H1 (cell line): ENCODE measurements at regions not wholly inside any gene's neighbourhood (a gene's known extent, or its start where the extent isn't known, plus 50 kb on each side); places are given as distances from the start of the nearest gene placed in this dataset.

Experiments
- CHD2 ChIP-seq: IDR thresholded peaks from 2 replicates; pipeline ENCODE4 v1.6.1; 2012; ENCODE audit warnings: low read length, improper control_type of control experiment
- CREB1 ChIP-seq: IDR thresholded peaks from 2 replicates; pipeline ENCODE4 v1.6.1; 2012; ENCODE audit warnings: inconsistent platforms
- EZH2 ChIP-seq: fragments of 200-600 bp; sonication (generic); IDR thresholded peaks from 2 replicates; pipeline ENCODE4 v1.7.1; 2012; ENCODE audit warnings: low read depth, mild to moderate bottlenecking, moderate library complexity, low read length, inconsistent platforms; ENCODE audit not compliant: severe bottlenecking
- FOSL1 ChIP-seq: IDR thresholded peaks from 2 replicates; pipeline ENCODE4 v1.6.1; 2011; ENCODE audit warnings: mild to moderate bottlenecking, low read depth, low read length, moderate library complexity; ENCODE audit not compliant: insufficient read depth
- HDAC2 ChIP-seq, 2 experiments: fragments of 300-600 bp in 1 of 2; sonication (generic) in 1 of 2; IDR thresholded peaks; 2 replicates each; pipeline ENCODE4 v1.6.1; 2011 to 2012; ENCODE audit warnings: low read depth in 2 of 2, low read length in 2 of 2, mild to moderate bottlenecking in 2 of 2, moderate library complexity in 2 of 2, borderline replicate concordance in 1 of 2, inconsistent platforms in 1 of 2
- POLR2A ChIP-seq, 2 experiments: IDR thresholded peaks; 1 replicate in 1 of 2; 2 replicates in 1 of 2; pipeline ENCODE4 v1.6.1; 2011; ENCODE audit warnings: low read depth in 2 of 2, low read length in 2 of 2, mild to moderate bottlenecking in 2 of 2; ENCODE audit errors: control extremely low read depth in 1 of 2
- POLR2AphosphoS5 ChIP-seq: IDR thresholded peaks from 2 replicates; pipeline ENCODE4 v1.6.1; 2011; ENCODE audit warnings: low read depth, low read length
- RBBP5 ChIP-seq: IDR thresholded peaks from 2 replicates; pipeline ENCODE4 v1.7.1; 2012; ENCODE audit warnings: low read depth, mild to moderate bottlenecking, inconsistent platforms, low read length, moderate library complexity, borderline replicate concordance
- RNF2 ChIP-seq: fragments of 200-900, 300-1000 bp; sonication (generic); IDR thresholded peaks from 2 replicates; pipeline ENCODE4 v1.7.1; 2016; ENCODE audit warnings: borderline replicate concordance, low read depth, mild to moderate bottlenecking, antibody characterized with exemption, low read length; ENCODE audit not compliant: poor library complexity, severe bottlenecking; ENCODE audit errors: missing control alignments
- RXRA ChIP-seq: IDR thresholded peaks from 2 replicates; pipeline ENCODE4 v1.6.1; 2011; ENCODE audit warnings: low read depth, mild to moderate bottlenecking, low read length, moderate library complexity; ENCODE audit not compliant: insufficient read depth
- TF ChIP-seq, protein P1 (sequence below), 3 experiments: IDR thresholded peaks; 1 replicate in 2 of 3; 2 replicates in 1 of 3; pipeline versions ENCODE4 v1.5.1 to v1.6.1; 2011; ENCODE audit warnings: low read length in 3 of 3, mild to moderate bottlenecking in 3 of 3, inconsistent platforms in 2 of 3, low read depth in 1 of 3, moderate library complexity in 1 of 3; ENCODE audit not compliant: insufficient read depth in 1 of 3; ENCODE audit errors: control extremely low read depth in 1 of 3
- TF ChIP-seq, protein P2 (sequence below): IDR thresholded peaks from 2 replicates; pipeline ENCODE4 v1.6.1; 2011; ENCODE audit warnings: low read length, improper control_type of control experiment

DNA sequence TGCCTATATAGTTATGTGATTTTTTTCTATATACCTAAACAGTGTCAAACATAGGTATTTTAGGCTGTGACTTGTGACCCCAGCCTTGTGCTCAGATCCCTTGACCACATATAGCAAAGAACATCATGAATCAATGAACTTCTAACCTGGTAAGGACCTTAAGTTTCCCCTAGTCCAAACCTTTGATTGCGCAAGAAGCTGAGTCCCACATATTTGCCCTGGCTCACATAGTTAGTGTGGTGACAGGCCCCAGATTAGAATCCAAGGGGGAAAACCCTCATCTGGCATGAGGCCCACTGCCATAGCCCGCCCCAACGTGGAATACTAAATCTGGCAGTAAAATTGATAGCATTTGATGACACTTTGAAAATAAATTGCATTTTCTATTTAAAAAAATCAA, 171.8 kb downstream of the MZT1 start:
- TF ChIP-seq, protein P1, sequence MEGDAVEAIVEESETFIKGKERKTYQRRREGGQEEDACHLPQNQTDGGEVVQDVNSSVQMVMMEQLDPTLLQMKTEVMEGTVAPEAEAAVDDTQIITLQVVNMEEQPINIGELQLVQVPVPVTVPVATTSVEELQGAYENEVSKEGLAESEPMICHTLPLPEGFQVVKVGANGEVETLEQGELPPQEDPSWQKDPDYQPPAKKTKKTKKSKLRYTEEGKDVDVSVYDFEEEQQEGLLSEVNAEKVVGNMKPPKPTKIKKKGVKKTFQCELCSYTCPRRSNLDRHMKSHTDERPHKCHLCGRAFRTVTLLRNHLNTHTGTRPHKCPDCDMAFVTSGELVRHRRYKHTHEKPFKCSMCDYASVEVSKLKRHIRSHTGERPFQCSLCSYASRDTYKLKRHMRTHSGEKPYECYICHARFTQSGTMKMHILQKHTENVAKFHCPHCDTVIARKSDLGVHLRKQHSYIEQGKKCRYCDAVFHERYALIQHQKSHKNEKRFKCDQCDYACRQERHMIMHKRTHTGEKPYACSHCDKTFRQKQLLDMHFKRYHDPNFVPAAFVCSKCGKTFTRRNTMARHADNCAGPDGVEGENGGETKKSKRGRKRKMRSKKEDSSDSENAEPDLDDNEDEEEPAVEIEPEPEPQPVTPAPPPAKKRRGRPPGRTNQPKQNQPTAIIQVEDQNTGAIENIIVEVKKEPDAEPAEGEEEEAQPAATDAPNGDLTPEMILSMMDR (IDR thresholded peaks at IDR 0.05; ENCODE audit: control extremely low read depth in 1 of 3, insufficient read depth in 1 of 3, low read depth in 1 of 3, low read length in 3 of 3): no peak
- no peak for TF ChIP-seq EZH2
- TF ChIP-seq, protein P2, sequence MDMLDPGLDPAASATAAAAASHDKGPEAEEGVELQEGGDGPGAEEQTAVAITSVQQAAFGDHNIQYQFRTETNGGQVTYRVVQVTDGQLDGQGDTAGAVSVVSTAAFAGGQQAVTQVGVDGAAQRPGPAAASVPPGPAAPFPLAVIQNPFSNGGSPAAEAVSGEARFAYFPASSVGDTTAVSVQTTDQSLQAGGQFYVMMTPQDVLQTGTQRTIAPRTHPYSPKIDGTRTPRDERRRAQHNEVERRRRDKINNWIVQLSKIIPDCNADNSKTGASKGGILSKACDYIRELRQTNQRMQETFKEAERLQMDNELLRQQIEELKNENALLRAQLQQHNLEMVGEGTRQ: no peak
- no peak for TF ChIP-seq HDAC2 (IDR thresholded peaks at IDR 0.05; ENCODE audit: borderline replicate concordance in 1 of 2, low read depth in 2 of 2, low read length in 2 of 2)
- no peak for TF ChIP-seq POLR2A (IDR thresholded peaks at IDR 0.05; ENCODE audit: control extremely low read depth in 1 of 2, low read depth in 2 of 2, low read length in 2 of 2)
- TF ChIP-seq POLR2AphosphoS5: no peak
- TF ChIP-seq CHD2: no peak
- TF ChIP-seq CREB1: no peak
- TF ChIP-seq RNF2: no peak
- no peak for TF ChIP-seq RBBP5
- TF ChIP-seq FOSL1: no peak
- TF ChIP-seq RXRA: no peak
